ENCODE measurements at regions not wholly inside any gene's neighbourhood (a gene's known extent, or its start where the extent isn't known, plus 50 kb on each side); places are given as distances from the start of the nearest gene placed in this dataset.
"Not testable (repeated sequence)": the region's sequence is repeated elsewhere in the genome, so short reads cannot be mapped to it uniquely, and the experiment has no call there.

GRCh38 chr7:82617156-82617555 lies 173.6 kb upstream of the CACNA2D1 start:
- Histone ChIP-seq H3K4me3 (no peak overlapping the region), H3K27ac (no peak overlapping the region), H3K4me1 (replicated peaks in 1 of 2) (no peaks in the 10 kb centered on the region)
- no peak for ATAC-seq (replicated peaks in 6 of 8)
- in situ Hi-C loops (cut with MboI; ENCODE audit: low pct_unique_long_range_greater_than_20kb in 2 of 9, low sequenced_read_pairs in 9 of 9, unreplicated experiment in 9 of 9): loop anchor here in 2 of 9 experiments (25.0 kb wide), 2 partner anchors 95 to 580 kb away; no protein-coding TSS in a partner anchor
- WGBS, 10 experiments: 29 to 83% (median 69%) methylated on average over 1 of the region's 1 CpG; no CpG with 5 or more reads in 4 of the 10 experiments

GRCh38 chr7:82616059-82616728 lies 172.6 kb upstream of the CACNA2D1 start:
- no peaks in the 10 kb centered on the region for H3K4me1 ChIP-seq (replicated peaks in 1 of 2)
- in situ Hi-C loops (cut with MboI; ENCODE audit: low pct_unique_long_range_greater_than_20kb in 2 of 9, low sequenced_read_pairs in 9 of 9, unreplicated experiment in 9 of 9): loop anchor here in 2 of 9 experiments (25.0 kb wide), 2 partner anchors 96 to 579 kb away; no protein-coding TSS in a partner anchor
- no peak overlapping the region for H3K27ac ChIP-seq
- H3K4me3 ChIP-seq: no peak overlapping the region
- peak in 1 of 8 experiments; percentile 51 for ATAC-seq (replicated peaks in 6 of 8)
- WGBS, 10 experiments: 0 to 100% (median 57%) methylated on average over 1 of the region's 2 CpGs; no CpG with 5 or more reads in 1 of the 10 experiments

GRCh38 chr7:82615527-82615926 lies 171.9 kb upstream of the CACNA2D1 start:
- no peak overlapping the region for H3K27ac ChIP-seq
- in situ Hi-C loops (cut with MboI; ENCODE audit: low pct_unique_long_range_greater_than_20kb in 2 of 9, low sequenced_read_pairs in 9 of 9, unreplicated experiment in 9 of 9): loop anchor here in 2 of 9 experiments (25.0 kb wide), 2 partner anchors 97 to 578 kb away; no protein-coding TSS in a partner anchor
- 10 to 100% (median 80%) methylated on average over 1 to 3 of the region's 3 CpGs; no CpG with 5 or more reads in 3 of the 10 experiments for WGBS, 10 experiments
- H3K4me1 ChIP-seq (replicated peaks in 1 of 2): no peaks in the 10 kb centered on the region
- no peak for ATAC-seq (replicated peaks in 6 of 8)
- no peak overlapping the region for H3K4me3 ChIP-seq

DNA sequence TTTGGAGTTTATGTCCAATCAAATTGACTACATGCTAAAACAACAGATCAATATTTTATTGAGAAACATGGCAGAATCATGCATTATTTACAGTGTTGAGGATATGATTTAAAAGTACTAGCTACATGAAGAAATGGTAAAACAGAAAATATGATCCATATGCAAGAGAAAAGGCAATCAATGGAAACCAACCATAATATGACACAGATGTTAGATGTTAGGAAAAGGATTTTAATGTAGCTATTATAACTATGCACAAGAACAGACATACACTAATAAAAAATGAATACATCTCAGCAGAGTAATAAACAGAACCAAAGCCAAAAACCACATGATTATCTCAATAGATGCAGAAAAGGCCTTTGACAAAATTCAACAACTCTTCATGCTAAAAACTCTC lies 166.2 kb upstream of the CACNA2D1 start:
- H3K27ac ChIP-seq: no peak overlapping the region
- H3K4me3 ChIP-seq: no peak overlapping the region
- no peak for ATAC-seq (replicated peaks in 6 of 8)
- in situ Hi-C loops (cut with MboI; ENCODE audit: low pct_unique_long_range_greater_than_20kb in 2 of 9, low sequenced_read_pairs in 9 of 9, unreplicated experiment in 9 of 9): loop anchor here in 3 of 9 experiments (10.0 to 25.0 kb wide), 3 partner anchors 103 to 572 kb away; no protein-coding TSS in a partner anchor
- H3K4me1 ChIP-seq (replicated peaks in 1 of 2): no peaks in the 10 kb centered on the region

GRCh38 chr7:82605247-82605864 lies 161.8 kb upstream of the CACNA2D1 start:
- in situ Hi-C loops (cut with MboI; ENCODE audit: low pct_unique_long_range_greater_than_20kb in 2 of 9, low sequenced_read_pairs in 9 of 9, unreplicated experiment in 9 of 9): loop anchor here in 3 of 9 experiments (10.0 to 25.0 kb wide), 3 partner anchors 107 to 568 kb away; no protein-coding TSS in a partner anchor
- WGBS, 10 experiments: 0 to 100% (median 25%) methylated on average over 1 to 4 of the region's 4 CpGs

DNA sequence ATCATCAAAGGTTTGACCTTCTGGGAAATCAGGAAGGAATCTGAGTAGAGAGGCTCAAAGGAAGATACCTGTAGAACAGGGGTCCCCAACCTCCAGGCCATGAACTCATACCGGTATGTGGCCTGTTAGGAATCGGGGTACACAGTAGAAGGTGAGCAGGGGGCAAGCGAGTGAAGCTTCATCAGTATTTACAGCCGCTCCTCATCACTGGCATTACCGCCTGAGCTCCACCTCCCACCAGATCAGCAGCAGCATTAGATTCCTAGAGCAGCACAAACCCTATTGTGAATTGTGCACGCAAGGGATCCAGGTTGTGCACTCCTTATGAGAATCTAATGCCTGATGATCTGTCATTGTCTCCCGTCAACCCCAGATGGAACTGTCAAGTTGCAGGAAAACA lies 158.5 kb upstream of the CACNA2D1 start:
- in situ Hi-C loops (cut with MboI; ENCODE audit: low pct_unique_long_range_greater_than_20kb in 2 of 9, low sequenced_read_pairs in 9 of 9, unreplicated experiment in 9 of 9): loop anchor here in 3 of 9 experiments (10.0 to 25.0 kb wide), 3 partner anchors 110 to 565 kb away; no protein-coding TSS in a partner anchor
- no peak overlapping the region for H3K4me3 ChIP-seq
- H3K4me1 ChIP-seq (replicated peaks in 1 of 2): peaks cover 6 to 7% of the 10 kb centered on the region in 2 donors
- ATAC-seq (replicated peaks in 6 of 8): no peak
- 73 to 100% (median 94%) methylated on average over 1 to 7 of the region's 7 CpGs; no CpG with 5 or more reads in 2 of the 10 experiments for WGBS, 10 experiments
- no peak overlapping the region for H3K27ac ChIP-seq

More at GRCh38 chr7:82605247-82605864, 161.8 kb upstream of the CACNA2D1 start:
- ATAC-seq (replicated peaks in 6 of 8): no peak
- Histone ChIP-seq H3K27ac (no peak overlapping the region), H3K4me3 (no peak overlapping the region), H3K4me1 (replicated peaks in 1 of 2) (peaks cover 6% of the 10 kb centered on the region in 2 donors)

DNA sequence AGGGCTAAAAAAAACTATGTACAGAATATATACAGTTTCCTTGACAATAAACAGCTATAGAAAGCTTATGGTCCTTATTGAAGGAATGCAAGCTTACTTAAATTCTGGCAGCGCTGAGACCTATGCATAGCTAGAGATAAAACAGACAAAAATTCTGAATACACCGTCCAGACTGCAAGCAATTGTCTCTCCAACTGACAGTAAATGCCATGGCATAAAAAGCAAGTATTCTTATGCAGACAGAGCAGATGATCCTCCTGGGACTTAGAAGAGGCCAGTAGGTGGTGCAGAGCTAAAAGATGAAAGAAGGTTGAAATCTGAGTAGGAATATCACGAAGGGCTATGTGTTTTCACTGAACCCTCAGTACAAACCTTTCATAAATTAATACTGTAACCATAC lies 157.0 kb upstream of the CACNA2D1 start:
- H3K4me3 ChIP-seq: no peak overlapping the region
- peaks cover 6 to 7% of the 10 kb centered on the region in 2 donors for H3K4me1 ChIP-seq (replicated peaks in 1 of 2)
- peak in 6 of 8 experiments; percentile 28 to 67 (median 52) for ATAC-seq (replicated peaks in 6 of 8)
- 0 to 75% (median 8%) methylated on average over 1 to 3 of the region's 3 CpGs; no CpG with 5 or more reads in 1 of the 10 experiments for WGBS, 10 experiments
- no peak overlapping the region for H3K27ac ChIP-seq
- in situ Hi-C loops (cut with MboI; ENCODE audit: low pct_unique_long_range_greater_than_20kb in 2 of 9, low sequenced_read_pairs in 9 of 9, unreplicated experiment in 9 of 9): loop anchor here in 3 of 9 experiments (10.0 to 25.0 kb wide), 3 partner anchors 112 to 563 kb away; no protein-coding TSS in a partner anchor

GRCh38 chr7:82599895-82600294 lies 156.3 kb upstream of the CACNA2D1 start:
- no peak overlapping the region for H3K4me3 ChIP-seq
- in situ Hi-C loops (cut with MboI; ENCODE audit: low pct_unique_long_range_greater_than_20kb in 2 of 9, low sequenced_read_pairs in 9 of 9, unreplicated experiment in 9 of 9): loop anchor here in 5 of 9 experiments (10.0 to 25.0 kb wide), 4 partner anchors 112 to 1113 kb away; no protein-coding TSS in a partner anchor
- H3K27ac ChIP-seq: no peak overlapping the region
- peaks cover 6 to 7% of the 10 kb centered on the region in 2 donors for H3K4me1 ChIP-seq (replicated peaks in 1 of 2)
- no peak for ATAC-seq (replicated peaks in 6 of 8)

- no peak for ATAC-seq (replicated peaks in 6 of 8)
- H3K4me1 ChIP-seq (replicated peaks in 1 of 2): peaks cover 11 to 16% of the 10 kb centered on the region in 2 donors
- no peak overlapping the region for H3K4me3 ChIP-seq
- no peak overlapping the region for H3K27ac ChIP-seq
- in situ Hi-C loops (cut with MboI; ENCODE audit: low pct_unique_long_range_greater_than_20kb in 2 of 9, low sequenced_read_pairs in 9 of 9, unreplicated experiment in 9 of 9): loop anchor here in 4 of 9 experiments (25.0 kb wide), 2 partner anchors 562 to 1112 kb away; no protein-coding TSS in a partner anchor
- 0 to 100% (median 45%) methylated on average over 1 of the region's 1 CpG; no CpG with 5 or more reads in 4 of the 10 experiments for WGBS, 10 experiments
Observed at GRCh38 chr7:82598958-82599357, 155.4 kb upstream of the CACNA2D1 start.

- peaks cover 10 to 19% of the 10 kb centered on the region in 2 donors for H3K4me1 ChIP-seq (replicated peaks in 1 of 2)
- H3K27ac ChIP-seq; ATAC-seq (replicated peaks in 6 of 8); H3K4me3 ChIP-seq: not testable (repeated sequence)
- WGBS, 10 experiments: 60 to 100% (median 86%) methylated on average over 1 to 3 of the region's 3 CpGs; no CpG with 5 or more reads in 1 of the 10 experiments
- in situ Hi-C loops (cut with MboI; ENCODE audit: low pct_unique_long_range_greater_than_20kb in 2 of 9, low sequenced_read_pairs in 9 of 9, unreplicated experiment in 9 of 9): loop anchor here in 4 of 9 experiments (25.0 kb wide), 2 partner anchors 558 to 1108 kb away; no protein-coding TSS in a partner anchor
Observed at GRCh38 chr7:82595795-82596194, 152.2 kb upstream of the CACNA2D1 start.

- H3K4me1 ChIP-seq (replicated peaks in 1 of 2): peaks cover 5 to 13% of the 10 kb centered on the region in 2 donors
- ATAC-seq (replicated peaks in 6 of 8): no peak
- H3K4me3 ChIP-seq: no peak overlapping the region
- no peak overlapping the region for H3K27ac ChIP-seq
- in situ Hi-C loops (cut with MboI; ENCODE audit: low pct_unique_long_range_greater_than_20kb in 2 of 9, low sequenced_read_pairs in 9 of 9, unreplicated experiment in 9 of 9): loop anchor here in 4 of 9 experiments (25.0 kb wide), 2 partner anchors 558 to 1108 kb away; no protein-coding TSS in a partner anchor
Observed at GRCh38 chr7:82595176-82595575, 151.6 kb upstream of the CACNA2D1 start.

- in situ Hi-C loops (cut with MboI; ENCODE audit: low pct_unique_long_range_greater_than_20kb in 2 of 9, low sequenced_read_pairs in 9 of 9, unreplicated experiment in 9 of 9): loop anchor here in 4 of 9 experiments (25.0 kb wide), 2 partner anchors 557 to 1107 kb away; no protein-coding TSS in a partner anchor
- Histone ChIP-seq H3K4me3 (no peak overlapping the region), H3K4me1 (replicated peaks in 1 of 2) (peaks cover 5 to 13% of the 10 kb centered on the region in 2 donors), H3K27ac (no peak overlapping the region)
- peak in 4 of 8 experiments; percentile 24 to 36 (median 30) for ATAC-seq (replicated peaks in 6 of 8)
- 3 to 67% (median 50%) methylated on average over 1 to 6 of the region's 6 CpGs; no CpG with 5 or more reads in 1 of the 10 experiments for WGBS, 10 experiments
Observed at GRCh38 chr7:82594665-82595064, 151.1 kb upstream of the CACNA2D1 start.
